ENCODE measurements at regions not wholly inside any gene's neighbourhood (a gene's known extent, or its start where the extent isn't known, plus 50 kb on each side); places are given as distances from the start of the nearest gene placed in this dataset.

GRCh38 chr9:17045381-17045940, 89.4 kb upstream of the CNTLN start:
- Histone ChIP-seq H2AFZ (ENCODE audit: low read length) (no peak overlapping the region), H3K36me3 (replicated peaks in 1 of 2; ENCODE audit: control insufficient read depth in 1 of 2, insufficient read depth in 2 of 2, low read length in 2 of 2) (no peaks in the 10 kb centered on the region), H3K79me2 (ENCODE audit: insufficient read depth, low read length) (no peaks in the 10 kb centered on the region), H3K4me2 (ENCODE audit: low read depth, low read length) (no peak overlapping the region), H4K20me1 (ENCODE audit: insufficient read depth, low read length) (no peaks in the 10 kb centered on the region), H3K27ac (ENCODE audit: extremely low read length, insufficient read depth, low read length) (no peak overlapping the region), H3K27me3 (ENCODE audit: control insufficient read depth in 1 of 2, insufficient read depth in 2 of 2, low read length in 2 of 2) (no peaks in the 10 kb centered on the region), H3K4me1 (ENCODE audit: insufficient read depth, low read length) (no peaks in the 10 kb centered on the region), H3K9ac (ENCODE audit: insufficient read depth, low read depth, low read length) (no peak overlapping the region), H3K4me3 (replicated peaks in 1 of 3; ENCODE audit: insufficient read depth in 1 of 3, low read depth in 2 of 3, low read length in 3 of 3) (no peak overlapping the region), H3K9me3 (ENCODE audit: low read length) (no peaks in the 10 kb centered on the region)
- DNase-seq (ENCODE audit: low spot score) = no peak
- in situ Hi-C loops (cut with HindIII; ENCODE audit: extremely low pct_ligation_motif_present, low pct_unique_long_range_greater_than_20kb) = no loop called here
- intact Hi-C loops (cut with micrococcal nuclease; ENCODE audit: unreplicated experiment) = no loop called here
- CTCF ChIA-PET (ENCODE audit: low intra/inter-chr PET ratio, low total read pairs) = no interaction called here
- TF ChIP-seq FLYWCH1 (CRISPR knock-in tag; IDR thresholded peaks at IDR 0.05) (no peak), SMC3 (IDR thresholded peaks at IDR 0.05; ENCODE audit: low read length) (no peak)
- ATAC-seq = no peak
- WGBS (ENCODE audit: low lambda C conversion rate) = 17% methylated on average over 3 of the region's 3 CpGs
- POLR2A ChIA-PET = no interaction called here
- FAIRE-seq = no peak
- BruUV-seq (replicated peaks) = no TSS peak

GRCh38 chr9:17031546-17031945, 103.3 kb upstream of the CNTLN start:
- 38% methylated on average over 3 of the region's 3 CpGs for WGBS (ENCODE audit: low lambda C conversion rate)
- no peaks in the 10 kb centered on the region for H3K27me3 ChIP-seq (ENCODE audit: control insufficient read depth in 1 of 2, insufficient read depth in 2 of 2, low read length in 2 of 2)
- in situ Hi-C loops (cut with HindIII; ENCODE audit: extremely low pct_ligation_motif_present, low pct_unique_long_range_greater_than_20kb) (no loop called here), intact Hi-C loops (cut with micrococcal nuclease; ENCODE audit: unreplicated experiment) (no loop called here)
- CTCF ChIA-PET (ENCODE audit: low intra/inter-chr PET ratio, low total read pairs) = no interaction called here
- H3K9ac ChIP-seq (ENCODE audit: insufficient read depth, low read depth, low read length) = no peak overlapping the region
- no peak overlapping the region for H3K27ac ChIP-seq (ENCODE audit: extremely low read length, insufficient read depth, low read length)
- 0 out of 2 replicates have a peak, but pooled peaks have one; percentile 16 for TF ChIP-seq CEBPB (IDR thresholded peaks at IDR 0.05; ENCODE audit: borderline replicate concordance, low read depth, low read length)
- no peak for TF ChIP-seq FOXK1 (CRISPR knock-in tag; IDR thresholded peaks at IDR 0.05; ENCODE audit: borderline replicate concordance, low read depth)
- no peaks in the 10 kb centered on the region for H3K36me3 ChIP-seq (replicated peaks in 1 of 2; ENCODE audit: control insufficient read depth in 1 of 2, insufficient read depth in 2 of 2, low read length in 2 of 2)
- no peak overlapping the region for H2AFZ ChIP-seq (ENCODE audit: low read length)
- FAIRE-seq = no peak
- no peak for ATAC-seq
- H4K20me1 ChIP-seq (ENCODE audit: insufficient read depth, low read length) = no peaks in the 10 kb centered on the region
- no peak overlapping the region for H3K4me2 ChIP-seq (ENCODE audit: low read depth, low read length)
- no peaks in the 10 kb centered on the region for H3K4me1 ChIP-seq (ENCODE audit: insufficient read depth, low read length)
- no TSS peak for BruUV-seq (replicated peaks)
- POLR2A ChIA-PET = no interaction called here
- no peak for DNase-seq (ENCODE audit: low spot score)
- no peaks in the 10 kb centered on the region for H3K79me2 ChIP-seq (ENCODE audit: insufficient read depth, low read length)
- H3K4me3 ChIP-seq (replicated peaks in 1 of 3; ENCODE audit: insufficient read depth in 1 of 3, low read depth in 2 of 3, low read length in 3 of 3) = no peak overlapping the region
- peaks cover 11% of the 10 kb centered on the region; the same call in 1 of the 2 replicates for H3K9me3 ChIP-seq (ENCODE audit: low read length)
